Astrocyte of the cerebellum (primary cell): ENCODE measurements at regions not wholly inside any gene's neighbourhood (a gene's known extent, or its start where the extent isn't known, plus 50 kb on each side); places are given as distances from the start of the nearest gene placed in this dataset.

Source experiments
- DNase-seq: peaks from one replicate; pipeline ENCODE4 v3.0.0-alpha.2; 2011; ENCODE audit warnings: low read depth
- H3K4me3 ChIP-seq: 2 replicates; pipeline ENCODE4 v1.5.1; 2011; ENCODE audit warnings: mild to moderate bottlenecking, low read depth, low read length, moderate library complexity
- CTCF ChIP-seq: IDR thresholded peaks from 2 replicates; pipeline ENCODE4 v1.5.1; 2012; ENCODE audit warnings: low read length, low read depth, moderate library complexity, mild to moderate bottlenecking; ENCODE audit errors: missing control alignments
- in situ Hi-C: cut with HindIII; loops from 2 replicates; pipeline ENCODE4 v1.10.0; 2017; ENCODE audit warnings: low sequenced_read_pairs

DNA sequence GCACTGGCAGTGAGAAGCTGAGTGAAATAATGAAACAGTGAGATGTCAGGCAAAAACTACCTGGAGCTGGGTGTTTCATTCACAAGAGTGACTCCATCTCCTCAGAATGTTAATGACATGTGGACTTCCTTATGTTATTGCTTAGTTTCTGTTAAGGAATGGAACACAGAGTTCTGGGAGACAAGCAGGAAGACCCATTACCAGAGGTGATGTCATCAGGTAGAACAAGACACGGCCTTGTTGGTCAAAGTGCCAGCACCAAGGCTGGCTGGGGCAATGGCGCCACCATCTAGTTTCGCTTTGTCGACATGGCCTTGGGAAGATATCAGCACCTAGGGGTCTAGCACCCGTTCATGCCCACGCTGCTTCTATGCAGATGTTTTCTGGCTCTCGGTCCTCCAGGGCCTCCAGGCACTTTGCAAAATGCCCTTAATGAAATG, 252.2 kb downstream of the FAM43A start:
- H3K4me3 ChIP-seq: no peak overlapping the region
- DNase-seq: no peak
- TF ChIP-seq CTCF: no peak
- in situ Hi-C loops: no loop called here

DNA sequence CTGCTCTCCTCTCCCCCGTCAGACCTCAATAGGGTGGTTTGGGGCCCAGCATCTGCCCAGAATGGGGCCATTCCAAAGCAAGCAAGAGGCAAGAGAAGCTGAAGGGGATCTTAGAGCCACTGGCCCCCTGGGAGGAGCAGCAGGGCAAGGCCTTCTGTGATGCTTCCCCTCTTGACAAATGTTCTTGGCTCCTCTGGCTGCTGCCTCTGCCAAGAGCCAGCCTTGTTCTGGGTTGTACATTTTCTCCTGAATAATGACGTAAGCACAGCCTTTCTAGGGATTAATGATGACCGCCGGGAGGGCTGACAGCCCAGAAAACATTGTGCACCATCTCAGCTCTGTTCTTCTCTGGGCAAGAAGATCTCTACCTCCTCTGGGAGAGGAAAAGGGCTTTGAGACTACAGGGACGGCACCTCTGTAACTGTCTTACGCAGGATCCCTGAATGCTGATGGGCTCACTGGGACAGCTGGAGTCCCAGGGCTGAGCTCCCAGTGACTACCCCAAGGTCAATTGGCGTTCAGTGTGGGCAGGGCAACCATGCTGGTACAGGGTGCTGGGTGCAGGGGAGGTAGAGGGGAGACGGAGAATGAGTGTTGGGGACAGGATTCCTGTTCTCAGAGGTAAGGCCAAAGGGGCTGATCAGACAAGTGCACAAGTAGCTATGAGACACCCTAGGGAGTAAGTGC, 253.3 kb downstream of the FAM43A start:
- peak; percentile 59 for DNase-seq
- TF ChIP-seq CTCF: no peak
- in situ Hi-C loops: no loop called here
- no peak overlapping the region for H3K4me3 ChIP-seq

DNA sequence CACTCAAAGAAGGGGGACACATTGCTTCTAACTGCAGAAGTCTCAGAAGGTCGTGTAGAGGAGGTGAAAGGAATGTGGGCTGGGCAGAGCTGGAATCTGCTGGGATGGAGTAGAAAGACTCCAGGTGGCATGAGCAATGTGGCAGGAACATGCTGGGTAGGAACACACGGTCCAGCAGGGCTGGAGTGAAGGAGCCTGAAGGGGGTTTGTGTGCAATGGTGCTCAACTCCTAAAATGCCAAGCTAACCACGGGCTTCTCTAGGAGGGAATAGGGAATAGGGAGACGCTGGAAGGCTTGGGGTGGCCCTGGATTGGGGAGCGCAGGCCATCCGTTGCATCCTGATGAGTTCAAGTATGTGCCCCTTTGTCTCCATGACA, 253.8 kb downstream of the FAM43A start:
- in situ Hi-C loops: no loop called here
- TF ChIP-seq CTCF: no peak
- H3K4me3 ChIP-seq: no peak overlapping the region
- DNase-seq: no peak

GRCh38 chr3:194939949-194940770, 254.5 kb downstream of the FAM43A start:
- in situ Hi-C loops: no loop called here
- H3K4me3 ChIP-seq: no peak overlapping the region
- no peak for TF ChIP-seq CTCF
- no peak for DNase-seq

DNA sequence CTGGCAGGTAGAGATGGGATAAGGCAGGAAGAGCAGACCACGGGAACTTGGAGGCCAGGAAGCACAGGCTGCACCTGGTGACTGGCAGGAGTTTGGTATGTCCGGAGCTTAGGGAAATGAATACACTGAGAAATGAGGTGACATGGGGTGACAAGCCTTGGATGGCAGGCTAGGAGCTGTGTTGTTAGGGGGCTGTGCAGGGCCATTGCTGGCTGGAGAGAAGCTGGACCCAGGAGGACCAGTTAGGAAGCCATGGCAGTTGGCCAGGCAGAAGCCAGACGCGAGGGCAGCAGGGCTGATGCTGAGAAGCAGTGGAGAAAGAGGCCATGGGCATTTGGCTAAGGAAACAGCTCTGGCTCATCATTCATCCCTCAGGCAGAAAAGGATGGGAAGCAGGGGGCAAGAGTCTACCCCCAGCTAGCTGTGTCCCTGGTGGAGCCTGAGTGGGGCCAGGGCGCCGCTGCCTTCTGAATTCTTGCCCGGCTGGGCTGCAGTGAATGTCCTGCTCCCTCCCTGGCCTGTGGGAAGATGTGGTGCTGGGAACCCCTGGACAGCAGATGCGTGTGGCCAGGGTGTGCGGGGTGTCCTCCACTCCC, 255.8 kb downstream of the FAM43A start:
- H3K4me3 ChIP-seq: no peak overlapping the region
- no peak for TF ChIP-seq CTCF
- no peak for DNase-seq
- in situ Hi-C loops: no loop called here

DNA sequence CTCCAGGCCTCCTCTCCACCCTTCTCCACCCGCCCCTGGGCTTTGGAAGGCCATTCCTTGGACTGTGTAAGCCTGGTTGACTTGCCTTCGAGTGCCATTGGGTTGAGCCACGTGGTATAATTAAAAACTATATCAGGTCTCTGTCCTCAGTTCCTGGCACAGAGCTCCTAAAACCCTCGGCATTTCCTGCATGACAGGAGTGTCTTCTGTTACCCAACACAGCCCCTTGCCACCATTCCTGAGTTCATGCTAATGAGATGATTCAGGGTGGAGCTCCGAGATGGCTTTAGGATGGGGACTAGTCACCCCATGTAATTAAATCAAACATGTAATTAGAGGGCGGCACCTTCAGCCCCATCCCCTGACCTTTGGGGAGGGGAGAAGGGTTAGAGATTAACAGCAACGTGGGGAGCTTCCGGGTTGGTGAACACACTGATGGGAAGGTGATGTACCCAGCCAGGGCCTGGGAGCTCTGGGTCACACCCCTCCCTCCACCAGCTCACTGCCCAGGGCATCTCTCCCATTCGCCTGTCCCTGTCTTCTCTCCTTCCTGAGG, 256.4 kb downstream of the FAM43A start:
- in situ Hi-C loops: no loop called here
- no peak overlapping the region for H3K4me3 ChIP-seq
- no peak for TF ChIP-seq CTCF
- DNase-seq: no peak
